Posterior vena cava (tissue), 2 donors: ENCODE measurements at regions not wholly inside any gene's neighbourhood (a gene's known extent, or its start where the extent isn't known, plus 50 kb on each side); places are given as distances from the start of the nearest gene placed in this dataset.
A peak's percentile ranks its signal among the peaks of the same experiment; 100 is the strongest.

Source experiments
- DNase-seq: peaks from one replicate; pipeline ENCODE4 v3.0.0-alpha.2; 2020; ENCODE audit warnings: low spot score
- intact Hi-C, 2 donors: fragments of 100-400 bp; cut with DNase I; formaldehyde crosslinking; loops; one replicate each; pipeline versions ENCODE4 v1.14.1 to v1.14.2; 2022 to 2023
- donor health status: DM: yes; HTN: yes; CAD: no.
- donor health status: DM: yes; HTN: yes; CAD: no.

GRCh38 chr3:116841003-116841735, 131.6 kb downstream of the TUSC7 start:
- DNase-seq: no peak
- intact Hi-C loops: no loop called here

GRCh38 chr3:116842254-116842957, 132.8 kb downstream of the TUSC7 start:
- intact Hi-C loops: no loop called here
- DNase-seq: no peak

DNA sequence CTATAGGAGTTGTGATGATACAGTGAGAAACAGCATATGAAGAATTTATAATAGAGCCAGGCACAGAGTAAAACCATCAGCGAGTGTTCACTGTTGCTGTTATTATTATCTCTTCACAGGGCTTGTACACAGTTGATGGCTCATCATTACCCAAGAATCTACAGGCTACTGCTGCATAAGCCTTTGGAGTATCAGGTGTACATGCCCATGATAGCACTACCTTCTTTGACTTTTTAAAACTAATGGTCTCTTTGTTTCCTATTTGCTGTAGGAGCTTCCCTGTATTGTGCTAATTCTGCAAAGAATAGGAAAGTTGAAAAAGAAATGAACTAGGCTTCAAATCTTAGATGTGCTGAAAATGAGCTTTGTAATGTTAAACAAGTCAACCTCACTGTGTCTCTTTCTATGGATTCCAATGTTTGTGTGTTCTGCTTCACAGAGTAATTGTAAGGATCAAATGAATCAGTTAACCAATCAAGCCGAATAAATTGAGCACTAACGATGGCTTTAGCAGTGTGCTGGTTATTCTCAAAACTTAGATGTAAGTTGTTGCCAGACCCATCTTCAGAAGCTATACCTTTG, 138.8 kb downstream of the TUSC7 start:
- intact Hi-C loops: no loop called here
- no peak for DNase-seq

GRCh38 chr3:116849261-116849688, 139.7 kb downstream of the TUSC7 start:
- intact Hi-C loops: no loop called here
- no peak for DNase-seq

DNA sequence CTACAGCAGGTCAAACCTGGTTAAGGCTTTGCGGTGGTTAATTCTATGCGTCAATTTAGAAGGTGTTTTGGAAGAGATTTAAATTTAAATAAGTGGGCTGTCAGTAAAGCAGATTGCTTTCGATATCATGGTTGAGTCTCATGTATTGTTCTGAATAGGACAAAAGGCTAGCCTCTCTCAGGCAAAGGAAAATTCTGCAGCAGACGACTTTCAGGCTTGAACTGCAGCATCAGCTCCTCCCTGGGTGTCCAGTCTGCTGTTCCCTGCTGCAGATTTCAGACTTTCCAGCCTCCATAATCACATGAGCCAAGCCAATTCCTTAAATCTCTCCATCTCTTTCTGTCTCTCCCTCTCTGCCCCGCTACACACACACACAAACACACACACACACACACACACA, 143.2 kb downstream of the TUSC7 start:
- no peak for DNase-seq
- intact Hi-C loops: loop anchor here in 1 of 2 donors (1.0 kb wide), 1 partner anchor 18 kb away; no protein-coding TSS in a partner anchor

DNA sequence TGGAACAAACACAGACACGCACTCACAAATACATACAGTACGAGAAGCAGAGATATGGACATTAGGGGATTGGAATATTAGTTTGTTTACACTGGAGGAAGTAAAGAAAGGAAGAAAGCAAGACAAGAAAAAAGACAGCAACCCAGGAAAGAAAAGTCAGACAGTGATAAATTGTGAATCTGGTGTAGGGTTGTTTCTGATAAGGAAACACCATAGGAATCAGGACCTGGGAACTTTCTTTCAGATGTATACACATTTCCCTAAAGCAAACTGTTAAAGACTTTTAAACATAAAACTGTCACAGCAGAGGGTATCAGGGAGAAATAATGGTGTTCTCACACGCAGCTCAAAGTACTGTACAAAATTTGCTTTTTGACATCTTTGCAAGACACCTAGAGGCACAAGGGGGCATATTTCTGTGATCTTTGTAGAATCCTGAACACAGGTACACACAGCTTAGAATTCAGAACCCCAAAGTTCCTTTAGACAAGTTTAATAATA, 153.7 kb downstream of the TUSC7 start:
- DNase-seq: no peak
- intact Hi-C loops: no loop called here

GRCh38 chr3:116863822-116864589, 154.4 kb downstream of the TUSC7 start:
- intact Hi-C loops: no loop called here
- no peak for DNase-seq

DNA sequence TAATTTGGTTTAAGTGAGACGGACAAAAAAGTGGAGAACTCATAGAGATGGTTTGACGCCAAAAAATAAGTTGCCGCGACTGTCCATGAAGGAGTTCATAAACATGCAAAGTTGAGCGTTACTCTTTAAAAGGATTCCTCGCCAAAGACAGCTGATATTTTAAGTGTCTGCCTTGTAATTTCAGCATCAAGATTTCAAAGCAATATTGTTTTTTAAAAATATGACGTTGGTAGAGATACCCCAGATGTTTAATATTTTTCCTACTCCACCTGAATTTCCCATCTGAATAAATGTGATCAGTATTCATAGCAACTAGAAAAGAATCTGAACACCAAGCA, 155.0 kb downstream of the TUSC7 start:
- intact Hi-C loops: no loop called here
- DNase-seq: no peak

DNA sequence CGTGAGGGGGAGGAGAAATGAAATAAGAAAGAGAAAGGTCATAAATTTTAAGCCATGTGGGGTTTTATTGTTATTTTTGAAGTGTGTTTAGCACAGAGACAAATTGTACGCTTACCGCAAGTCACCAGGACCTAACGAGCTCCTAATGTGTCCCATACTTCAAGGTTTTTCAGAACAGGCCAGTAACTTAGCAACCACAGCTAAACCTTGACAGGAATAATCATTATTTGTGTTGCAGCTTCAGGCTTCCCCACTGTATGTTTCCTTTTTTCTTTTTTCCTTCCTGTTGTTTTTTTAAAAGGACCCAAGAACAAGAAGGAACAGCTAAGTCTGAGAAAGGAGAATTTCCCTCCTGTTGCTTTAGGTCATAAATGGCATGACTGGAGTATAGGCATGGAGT, 160.8 kb downstream of the TUSC7 start:
- intact Hi-C loops: no loop called here
- no peak for DNase-seq

- intact Hi-C loops: no loop called here
Measured at GRCh38 chr3:116871905-116872304, 162.3 kb downstream of the TUSC7 start.

GRCh38 chr3:116872688-116873087, 163.1 kb downstream of the TUSC7 start:
- DNase-seq: no peak
- intact Hi-C loops: no loop called here

More at GRCh38 chr3:116871905-116872304, 162.3 kb downstream of the TUSC7 start:
- DNase-seq: no peak

GRCh38 chr3:116873142-116873541, 163.6 kb downstream of the TUSC7 start:
- DNase-seq: no peak
- intact Hi-C loops: no loop called here

GRCh38 chr3:116877968-116878367, 168.4 kb downstream of the TUSC7 start:
- intact Hi-C loops: no loop called here
- DNase-seq: peak; percentile 50

- intact Hi-C loops: no loop called here
- no peak for DNase-seq
Measured at GRCh38 chr3:116886202-116886893, 176.8 kb downstream of the TUSC7 start.

DNA sequence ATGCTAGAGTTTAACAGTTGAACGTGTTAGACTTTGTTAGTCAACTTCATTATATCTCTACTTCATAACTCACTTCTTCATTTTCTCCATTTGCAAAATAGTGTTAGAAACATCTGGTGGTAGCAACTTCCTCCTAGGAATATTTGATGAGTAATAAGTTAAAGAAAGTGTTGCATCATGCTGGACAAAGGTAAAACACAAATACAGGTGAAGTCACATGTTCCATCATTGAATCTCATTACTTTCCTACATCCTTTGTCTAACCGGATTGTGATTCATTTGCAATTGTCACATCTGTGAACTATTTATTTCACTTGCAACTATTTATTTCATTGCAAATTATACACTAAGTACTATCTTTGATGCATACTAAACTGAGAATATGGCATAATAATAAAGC, 186.5 kb downstream of the TUSC7 start:
- no peak for DNase-seq
- intact Hi-C loops: no loop called here

- intact Hi-C loops: no loop called here
- no peak for DNase-seq
Measured at GRCh38 chr3:116897382-116897781, 187.8 kb downstream of the TUSC7 start.

DNA sequence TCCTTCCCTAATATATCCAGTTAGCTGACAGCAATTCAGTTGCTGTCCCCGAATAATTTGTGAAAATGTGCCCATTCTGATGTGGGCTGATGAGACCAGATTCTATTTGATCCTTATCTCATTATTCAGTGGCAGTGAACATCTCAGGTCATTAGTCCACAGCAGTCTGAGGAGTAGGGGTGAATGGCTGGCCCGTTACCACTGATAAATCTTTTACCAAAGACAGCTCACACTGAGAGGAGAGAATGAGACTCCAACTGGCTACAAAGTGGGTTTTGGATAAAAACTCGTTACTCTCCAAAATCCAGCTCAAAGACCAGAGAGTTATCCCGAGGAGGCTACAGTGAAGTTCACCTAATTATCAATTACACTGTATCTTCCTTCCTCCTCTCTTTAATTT, 189.7 kb downstream of the TUSC7 start:
- intact Hi-C loops: no loop called here

GRCh38 chr3:116905334-116905733, 195.8 kb downstream of the TUSC7 start:
- intact Hi-C loops: no loop called here
- no peak for DNase-seq

More for the DNA sequence above, 189.7 kb downstream of the TUSC7 start:
- no peak for DNase-seq

- no peak for DNase-seq
- intact Hi-C loops: no loop called here
Measured at GRCh38 chr3:116905794-116906193, 196.2 kb downstream of the TUSC7 start.
